ENCODE measurements at regions not wholly inside any gene's neighbourhood (a gene's known extent, or its start where the extent isn't known, plus 50 kb on each side); places are given as distances from the start of the nearest gene placed in this dataset.
"Not testable (repeated sequence)": the region's sequence is repeated elsewhere in the genome, so short reads cannot be mapped to it uniquely, and the experiment has no call there.

GRCh38 chr21:27346041-27346448, 379.2 kb upstream of the ADAMTS5 start:
- Histone ChIP-seq H3K27ac (ENCODE audit: low read depth, low read length, poor library complexity, severe bottlenecking) (no peak overlapping the region), H3K9me3 (ENCODE audit: low read depth, low read length, poor library complexity, severe bottlenecking) (no peaks in the 10 kb centered on the region), H3K36me3 (ENCODE audit: insufficient read depth, low read length, poor library complexity, severe bottlenecking) (no peaks in the 10 kb centered on the region), H3K27me3 (replicated peaks; ENCODE audit: insufficient read depth, low read depth, low read length, poor library complexity) (no peaks in the 10 kb centered on the region), H3K4me1 (ENCODE audit: insufficient read depth, low read length, poor library complexity, severe bottlenecking) (no peaks in the 10 kb centered on the region), H3K4me3 (ENCODE audit: low read depth, low read length, poor library complexity, severe bottlenecking) (no peak overlapping the region)
- intact Hi-C loops (cut with micrococcal nuclease; ENCODE audit: unreplicated experiment): no loop called here
- DNase-seq (ENCODE audit: low spot score): no peak
- TF ChIP-seq EZH2 (IDR thresholded peaks at IDR 0.05; ENCODE audit: borderline replicate concordance, low read depth, low read length, poor library complexity, severe bottlenecking): no peak
- TF ChIP-seq CTCF (conservative IDR thresholded peaks at IDR 0.05; ENCODE audit: low read depth, low read length): no peak
- CTCF ChIA-PET: no interaction called here
- POLR2A ChIA-PET (ENCODE audit: low non-redundant PET): no interaction called here
- no TSS peak for BruUV-seq (replicated peaks)

- DNase-seq (ENCODE audit: low spot score): no peak
- POLR2A ChIA-PET (ENCODE audit: low non-redundant PET): no interaction called here
These were observed 373.0 kb upstream of the ADAMTS5 start for GRCh38 chr21:27339902-27340301.

DNA sequence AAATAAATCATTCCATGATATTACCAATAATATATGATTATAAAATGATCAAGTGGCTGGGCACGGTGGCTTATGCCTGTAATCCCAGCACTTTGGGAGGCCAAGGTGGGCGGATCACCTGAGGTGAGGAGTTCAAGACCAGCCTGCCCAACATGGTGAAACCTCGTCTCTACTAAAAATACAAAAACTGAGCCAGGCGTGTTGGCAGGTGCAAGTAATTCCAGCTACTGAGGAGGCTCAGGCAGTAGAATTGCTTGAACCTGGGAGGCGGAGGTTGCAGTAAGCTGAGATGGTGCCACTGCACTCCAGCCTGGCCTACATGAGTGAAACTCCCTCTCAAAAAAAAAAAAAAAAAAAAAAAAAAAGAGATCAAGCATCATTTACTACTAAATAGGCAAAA, 371.1 kb upstream of the ADAMTS5 start:
- H3K27ac ChIP-seq (ENCODE audit: low read depth, low read length, poor library complexity, severe bottlenecking); H3K4me1 ChIP-seq (ENCODE audit: insufficient read depth, low read length, poor library complexity, severe bottlenecking); POLR2A ChIA-PET (ENCODE audit: low non-redundant PET); H3K4me3 ChIP-seq (ENCODE audit: low read depth, low read length, poor library complexity, severe bottlenecking); H3K9me3 ChIP-seq (ENCODE audit: low read depth, low read length, poor library complexity, severe bottlenecking); CTCF ChIA-PET; intact Hi-C loops (cut with micrococcal nuclease; ENCODE audit: unreplicated experiment); DNase-seq (ENCODE audit: low spot score); H3K36me3 ChIP-seq (ENCODE audit: insufficient read depth, low read length, poor library complexity, severe bottlenecking); BruUV-seq (replicated peaks); H3K27me3 ChIP-seq (replicated peaks; ENCODE audit: insufficient read depth, low read depth, low read length, poor library complexity): not testable (repeated sequence)

More at GRCh38 chr21:27339902-27340301, 373.0 kb upstream of the ADAMTS5 start:
- BruUV-seq (replicated peaks): no TSS peak
- TF ChIP-seq CTCF (conservative IDR thresholded peaks at IDR 0.05; ENCODE audit: low read depth, low read length) (no peak), EZH2 (IDR thresholded peaks at IDR 0.05; ENCODE audit: borderline replicate concordance, low read depth, low read length, poor library complexity, severe bottlenecking) (no peak)
- Histone ChIP-seq H3K36me3 (ENCODE audit: insufficient read depth, low read length, poor library complexity, severe bottlenecking) (no peaks in the 10 kb centered on the region), H3K4me1 (ENCODE audit: insufficient read depth, low read length, poor library complexity, severe bottlenecking) (no peaks in the 10 kb centered on the region), H3K27ac (ENCODE audit: low read depth, low read length, poor library complexity, severe bottlenecking) (no peak overlapping the region), H3K9me3 (ENCODE audit: low read depth, low read length, poor library complexity, severe bottlenecking) (peaks cover under 1% of the 10 kb centered on the region), H3K4me3 (ENCODE audit: low read depth, low read length, poor library complexity, severe bottlenecking) (no peak overlapping the region), H3K27me3 (replicated peaks; ENCODE audit: insufficient read depth, low read depth, low read length, poor library complexity) (no peaks in the 10 kb centered on the region)
- intact Hi-C loops (cut with micrococcal nuclease; ENCODE audit: unreplicated experiment): no loop called here
- CTCF ChIA-PET: no interaction called here

DNA sequence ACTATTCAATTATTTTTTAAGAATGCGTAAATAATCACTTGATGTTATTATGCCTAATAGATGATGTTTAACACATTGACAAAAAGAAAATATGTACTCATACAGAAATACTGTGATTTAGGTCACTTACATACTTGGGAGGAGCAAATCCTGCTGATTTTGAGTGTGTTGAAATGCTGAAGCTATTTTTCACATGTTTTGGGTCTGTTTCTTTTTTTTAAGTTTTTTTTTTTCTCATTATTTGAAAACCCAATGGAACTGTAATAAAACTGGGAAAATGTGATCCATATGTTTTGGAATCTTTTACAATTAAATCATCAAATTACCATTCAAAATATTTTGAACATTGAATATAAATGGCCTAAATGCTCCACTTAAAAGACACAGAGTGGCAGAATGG, 366.2 kb upstream of the ADAMTS5 start:
- H3K9me3 ChIP-seq (ENCODE audit: low read depth, low read length, poor library complexity, severe bottlenecking): peaks cover 7% of the 10 kb centered on the region
- H3K36me3 ChIP-seq (ENCODE audit: insufficient read depth, low read length, poor library complexity, severe bottlenecking): no peaks in the 10 kb centered on the region
- BruUV-seq (replicated peaks): no TSS peak
- TF ChIP-seq CTCF (conservative IDR thresholded peaks at IDR 0.05; ENCODE audit: low read depth, low read length): no peak
- no peak for TF ChIP-seq EZH2 (IDR thresholded peaks at IDR 0.05; ENCODE audit: borderline replicate concordance, low read depth, low read length, poor library complexity, severe bottlenecking)
- intact Hi-C loops (cut with micrococcal nuclease; ENCODE audit: unreplicated experiment): no loop called here
- ChIA-PET CTCF (no interaction called here), POLR2A (ENCODE audit: low non-redundant PET) (no interaction called here)
- DNase-seq (ENCODE audit: low spot score): no peak
- H3K4me1 ChIP-seq (ENCODE audit: insufficient read depth, low read length, poor library complexity, severe bottlenecking): no peaks in the 10 kb centered on the region
- no peak overlapping the region for H3K4me3 ChIP-seq (ENCODE audit: low read depth, low read length, poor library complexity, severe bottlenecking)
- no peaks in the 10 kb centered on the region for H3K27me3 ChIP-seq (replicated peaks; ENCODE audit: insufficient read depth, low read depth, low read length, poor library complexity)
- H3K27ac ChIP-seq (ENCODE audit: low read depth, low read length, poor library complexity, severe bottlenecking): no peak overlapping the region

All from A673 (cell line).